Mucosa of descending colon (tissue), 3 donors: ENCODE measurements at regions not wholly inside any gene's neighbourhood (a gene's known extent, or its start where the extent isn't known, plus 50 kb on each side); places are given as distances from the start of the nearest gene placed in this dataset.

Experiments
- ATAC-seq: fragments of 200-7000 bp; cut with Tn5 transposase; one replicate; pipeline ENCODE4 v1.9.1; 2020; ENCODE audit warnings: mild to moderate bottlenecking, moderate library complexity
- DNase-seq, 3 donors: peaks; one replicate each; pipeline ENCODE4 v3.0.0-alpha.2; 2020
- H3K36me3 ChIP-seq: fragments of 200-600 bp; one replicate; pipeline ENCODE4 v1.8.0; 2021; ENCODE audit warnings: low read depth, mild to moderate bottlenecking
- H3K4me1 ChIP-seq: fragments of 200-600 bp; one replicate; pipeline ENCODE4 v1.8.0; 2021; ENCODE audit warnings: low read depth, mild to moderate bottlenecking
- H3K4me3 ChIP-seq: fragments of 200-600 bp; one replicate; pipeline ENCODE4 v1.8.0; 2021; ENCODE audit warnings: mild to moderate bottlenecking
- H3K9me3 ChIP-seq: fragments of 200-600 bp; one replicate; pipeline ENCODE4 v1.8.0; 2021; ENCODE audit warnings: mild to moderate bottlenecking
- CTCF ChIP-seq: fragments of 200-600 bp; IDR thresholded peaks from one replicate; pipeline ENCODE4 v1.8.0; 2022; ENCODE audit warnings: antibody characterized with exemption, mild to moderate bottlenecking
- intact Hi-C, 2 donors: fragments of 100-400 bp; cut with DNase I in 1 of 2; cut with micrococcal nuclease in 1 of 2; formaldehyde crosslinking; loops; one replicate each; pipeline versions ENCODE4 v1.11.0 to v1.11.1; 2022; cut with DNase I, micrococcal nuclease
- donor health status: DM: no; HTN: no; CAD: no; lungs with moderate emphysema.
- donor health status: DM: no; HTN: no; CAD: no.
- donor health status: DM: no; HTN: yes; CAD: no.

GRCh38 chr3:144470666-144471065 is 499.0 kb downstream of the DIPK2A start:
- DNase-seq (no peak), ATAC-seq (no peak)
- Histone ChIP-seq H3K4me3 (no peak overlapping the region), H3K36me3 (no peaks in the 10 kb centered on the region), H3K9me3 (no peaks in the 10 kb centered on the region), H3K4me1 (no peaks in the 10 kb centered on the region)
- TF ChIP-seq CTCF = no peak
- intact Hi-C loops = no loop called here

GRCh38 chr3:144477593-144477992 is 506.0 kb downstream of the DIPK2A start:
- Histone ChIP-seq H3K36me3 (no peaks in the 10 kb centered on the region), H3K9me3 (no peaks in the 10 kb centered on the region), H3K4me3 (no peak overlapping the region), H3K4me1 (no peaks in the 10 kb centered on the region)
- intact Hi-C loops = no loop called here
- no peak for TF ChIP-seq CTCF
- DNase-seq (no peak), ATAC-seq (no peak)

DNA sequence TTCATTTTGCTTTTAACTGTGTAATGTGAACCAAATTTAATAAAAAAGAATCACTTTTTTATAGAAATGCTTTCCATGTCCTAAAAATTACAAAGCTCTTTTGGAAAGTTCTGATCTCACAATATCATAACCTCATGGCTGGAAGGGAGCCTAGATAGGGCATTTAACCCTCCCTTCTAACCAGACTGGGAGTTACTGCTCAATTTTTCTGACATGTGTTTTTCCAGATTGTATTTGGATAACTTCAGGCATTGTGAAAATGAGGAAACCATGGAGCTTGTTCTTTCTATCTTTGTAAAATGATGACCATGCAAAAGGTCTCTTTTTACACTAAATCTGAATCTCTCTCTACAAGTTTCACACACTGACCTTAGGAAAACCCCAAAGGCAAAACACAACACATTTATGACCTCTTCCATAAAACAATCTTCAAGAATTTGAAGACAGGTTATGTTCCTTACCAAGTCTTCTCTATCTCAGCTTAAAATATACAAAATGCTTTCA is 508.8 kb downstream of the DIPK2A start:
- intact Hi-C loops = no loop called here
- H3K36me3 ChIP-seq = no peaks in the 10 kb centered on the region
- H3K9me3 ChIP-seq = no peaks in the 10 kb centered on the region
- TF ChIP-seq CTCF = no peak
- H3K4me3 ChIP-seq = no peak overlapping the region
- ATAC-seq (no peak), DNase-seq (no peak)
- H3K4me1 ChIP-seq = no peaks in the 10 kb centered on the region

- intact Hi-C loops = no loop called here
- DNase-seq = no peak
Observed at GRCh38 chr3:144482876-144483275, 511.3 kb downstream of the DIPK2A start.

DNA sequence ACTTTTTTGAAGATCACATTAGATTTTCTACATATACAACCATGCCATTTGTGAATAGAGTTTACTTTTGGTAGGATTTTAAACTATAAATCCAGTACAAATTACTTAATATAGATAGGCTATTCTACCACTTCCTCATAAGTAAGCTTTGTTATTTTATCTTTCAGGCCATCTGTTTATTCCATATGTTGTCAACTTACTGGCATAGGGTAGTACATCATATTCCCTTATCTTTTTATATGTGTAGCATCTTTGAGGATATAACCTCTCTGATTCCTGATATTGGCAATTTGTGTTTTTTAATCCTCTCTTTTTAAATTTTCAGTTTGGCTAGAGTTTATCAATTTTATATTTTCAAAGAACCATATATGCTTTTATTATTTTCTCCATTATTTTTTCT is 515.4 kb downstream of the DIPK2A start:
- no peak for TF ChIP-seq CTCF
- no peak for ATAC-seq
- no peaks in the 10 kb centered on the region for H3K4me1 ChIP-seq
- DNase-seq = no peak
- no peak overlapping the region for H3K4me3 ChIP-seq
- intact Hi-C loops = no loop called here
- no peaks in the 10 kb centered on the region for H3K9me3 ChIP-seq
- H3K36me3 ChIP-seq = no peaks in the 10 kb centered on the region

More at GRCh38 chr3:144482876-144483275, 511.3 kb downstream of the DIPK2A start:
- no peak overlapping the region for H3K4me3 ChIP-seq
- no peak for TF ChIP-seq CTCF
- no peak for ATAC-seq
- no peaks in the 10 kb centered on the region for H3K36me3 ChIP-seq
- no peaks in the 10 kb centered on the region for H3K9me3 ChIP-seq
- no peaks in the 10 kb centered on the region for H3K4me1 ChIP-seq

DNA sequence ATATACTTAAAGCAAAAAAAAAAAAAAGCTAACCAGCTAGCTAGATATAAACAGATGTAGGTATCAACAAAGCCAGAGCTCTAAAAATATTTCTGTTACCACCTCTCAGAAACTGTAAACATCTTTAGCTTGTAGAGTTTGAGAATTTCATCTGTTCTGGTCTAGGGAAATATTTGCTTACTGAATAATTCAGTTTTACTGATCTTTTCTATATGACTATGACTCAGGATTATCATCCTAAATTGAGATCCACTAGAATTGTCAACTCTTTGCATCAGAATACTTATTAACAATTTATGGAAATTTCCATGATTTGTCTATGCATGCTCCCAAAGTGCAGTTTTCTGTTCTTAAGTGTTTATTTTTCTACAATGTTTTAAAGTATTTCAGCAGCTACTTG is 517.3 kb downstream of the DIPK2A start:
- no peaks in the 10 kb centered on the region for H3K9me3 ChIP-seq
- no peak for TF ChIP-seq CTCF
- no peak overlapping the region for H3K4me3 ChIP-seq
- H3K4me1 ChIP-seq = no peaks in the 10 kb centered on the region
- DNase-seq (no peak), ATAC-seq (no peak)
- H3K36me3 ChIP-seq = no peaks in the 10 kb centered on the region
- intact Hi-C loops = no loop called here
